ENCODE measurements at regions not wholly inside any gene's neighbourhood (a gene's known extent, or its start where the extent isn't known, plus 50 kb on each side); places are given as distances from the start of the nearest gene placed in this dataset.

DNA sequence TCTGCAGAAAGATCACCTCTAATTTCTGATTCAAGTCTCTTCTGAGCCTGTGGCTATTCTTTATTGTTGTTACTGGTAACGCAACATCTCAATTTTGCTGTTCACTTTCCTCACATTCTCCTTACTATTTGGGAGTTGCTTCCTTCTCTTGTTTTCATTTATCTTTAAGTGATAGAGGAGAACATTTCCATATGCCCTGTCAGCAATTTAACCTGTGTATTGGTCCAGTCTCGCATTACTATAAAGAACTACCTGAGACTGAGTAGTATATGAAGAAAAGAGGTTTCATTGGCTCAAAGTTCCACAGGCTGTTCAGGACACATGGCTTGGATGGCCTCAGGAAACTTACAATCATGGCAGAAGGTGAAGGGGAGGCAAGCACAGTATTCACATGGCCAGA is 1025.1 kb downstream of the OTOL1 start:
- TF ChIP-seq, protein P1, sequence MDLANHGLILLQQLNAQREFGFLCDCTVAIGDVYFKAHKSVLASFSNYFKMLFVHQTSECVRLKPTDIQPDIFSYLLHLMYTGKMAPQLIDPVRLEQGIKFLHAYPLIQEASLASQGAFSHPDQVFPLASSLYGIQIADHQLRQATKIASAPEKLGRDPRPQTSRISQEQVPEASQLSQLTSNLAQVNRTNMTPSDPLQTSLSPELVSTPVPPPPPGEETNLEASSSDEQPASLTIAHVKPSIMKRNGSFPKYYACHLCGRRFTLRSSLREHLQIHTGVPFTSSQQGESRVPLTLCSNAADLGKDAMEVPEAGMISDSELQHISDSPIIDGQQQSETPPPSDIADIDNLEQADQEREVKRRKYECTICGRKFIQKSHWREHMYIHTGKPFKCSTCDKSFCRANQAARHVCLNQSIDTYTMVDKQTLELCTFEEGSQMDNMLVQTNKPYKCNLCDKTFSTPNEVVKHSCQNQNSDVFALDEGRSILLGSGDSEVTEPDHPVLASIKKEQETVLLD (IDR thresholded peaks at IDR 0.05) = no peak
- TF ChIP-seq SIN3A (IDR thresholded peaks at IDR 0.05; ENCODE audit: borderline replicate concordance in 2 of 2, control insufficient read depth in 1 of 2, low read depth in 2 of 2, low read length in 2 of 2) (no peak), YBX1 (IDR thresholded peaks at IDR 0.05) (no peak), GABPA (tag; conservative IDR thresholded peaks at IDR 0.05; ENCODE audit: low read depth) (no peak), MTF1 (CRISPR knock-in tag; IDR thresholded peaks at IDR 0.05; ENCODE audit: borderline replicate concordance) (no peak), ILF3 (IDR thresholded peaks at IDR 0.05; ENCODE audit: borderline replicate concordance) (no peak), EZH2 (IDR thresholded peaks at IDR 0.05; ENCODE audit: borderline replicate concordance, low read depth, low read length) (no peak), POLR2AphosphoS2 (IDR thresholded peaks at IDR 0.05; ENCODE audit: low read length) (no peak), BMI1 (IDR thresholded peaks at IDR 0.05; ENCODE audit: low read length) (no peak), GABPB1 (CRISPR knock-in tag; IDR thresholded peaks at IDR 0.05) (no peak)
